ENCODE measurements at regions not wholly inside any gene's neighbourhood (a gene's known extent, or its start where the extent isn't known, plus 50 kb on each side); places are given as distances from the start of the nearest gene placed in this dataset.

- Mint-ChIP-seq H3K27me3 (ENCODE audit: insufficient read depth) (no peaks in the 10 kb centered on the region), H3K4me3 (no peak overlapping the region)
Observed at GRCh38 chr7:86328801-86329433, 314.8 kb upstream of the GRM3 start.

GRCh38 chr7:86326847-86327246, 316.9 kb upstream of the GRM3 start:
- no peaks in the 10 kb centered on the region for H3K27me3 Mint-ChIP-seq (ENCODE audit: insufficient read depth)
- no peak for DNase-seq (ENCODE audit: low spot score)
- peaks cover 4% of the 10 kb centered on the region for H3K9me3 Mint-ChIP-seq
- H3K27ac Mint-ChIP-seq, result no peak overlapping the region
- H3K36me3 Mint-ChIP-seq (ENCODE audit: low read depth), result no peaks in the 10 kb centered on the region
- H3K4me3 Mint-ChIP-seq, result no peak overlapping the region
- intact Hi-C loops (cut with micrococcal nuclease), result no loop called here
- no peaks in the 10 kb centered on the region for H3K4me1 Mint-ChIP-seq (ENCODE audit: low read depth)

More at GRCh38 chr7:86328801-86329433, 314.8 kb upstream of the GRM3 start:
- Mint-ChIP-seq H3K36me3 (ENCODE audit: low read depth) (no peaks in the 10 kb centered on the region), H3K4me1 (ENCODE audit: low read depth) (no peaks in the 10 kb centered on the region), H3K27ac (no peak overlapping the region), H3K9me3 (no peaks in the 10 kb centered on the region)
- intact Hi-C loops (cut with micrococcal nuclease), result no loop called here
- no peak for DNase-seq (ENCODE audit: low spot score)

GRCh38 chr7:86320889-86321288, 322.8 kb upstream of the GRM3 start:
- intact Hi-C loops (cut with micrococcal nuclease), result no loop called here
- Mint-ChIP-seq H3K4me3 (no peak overlapping the region), H3K27ac (no peak overlapping the region), H3K36me3 (ENCODE audit: low read depth) (no peaks in the 10 kb centered on the region), H3K27me3 (ENCODE audit: insufficient read depth) (no peaks in the 10 kb centered on the region), H3K4me1 (ENCODE audit: low read depth) (no peaks in the 10 kb centered on the region), H3K9me3 (peaks cover 4% of the 10 kb centered on the region)
- no peak for DNase-seq (ENCODE audit: low spot score)

GRCh38 chr7:86320341-86320740, 323.4 kb upstream of the GRM3 start:
- Mint-ChIP-seq H3K9me3 (peaks cover 4% of the 10 kb centered on the region), H3K27ac (no peak overlapping the region), H3K4me1 (ENCODE audit: low read depth) (no peaks in the 10 kb centered on the region), H3K36me3 (ENCODE audit: low read depth) (no peaks in the 10 kb centered on the region), H3K4me3 (no peak overlapping the region), H3K27me3 (ENCODE audit: insufficient read depth) (no peaks in the 10 kb centered on the region)
- DNase-seq (ENCODE audit: low spot score), result no peak
- intact Hi-C loops (cut with micrococcal nuclease), result no loop called here

GRCh38 chr7:86313842-86314241, 329.9 kb upstream of the GRM3 start:
- Mint-ChIP-seq H3K4me3 (no peak overlapping the region), H3K4me1 (ENCODE audit: low read depth) (no peaks in the 10 kb centered on the region), H3K27me3 (ENCODE audit: insufficient read depth) (no peaks in the 10 kb centered on the region), H3K36me3 (ENCODE audit: low read depth) (no peaks in the 10 kb centered on the region), H3K27ac (no peak overlapping the region), H3K9me3 (no peaks in the 10 kb centered on the region)
- intact Hi-C loops (cut with micrococcal nuclease), result no loop called here
- DNase-seq (ENCODE audit: low spot score), result no peak

- Mint-ChIP-seq H3K27ac (no peak overlapping the region), H3K4me3 (no peak overlapping the region), H3K27me3 (ENCODE audit: insufficient read depth) (no peaks in the 10 kb centered on the region), H3K9me3 (no peaks in the 10 kb centered on the region), H3K4me1 (ENCODE audit: low read depth) (no peaks in the 10 kb centered on the region), H3K36me3 (ENCODE audit: low read depth) (no peaks in the 10 kb centered on the region)
- no peak for DNase-seq (ENCODE audit: low spot score)
- intact Hi-C loops (cut with micrococcal nuclease), result no loop called here
Observed at GRCh38 chr7:86301301-86301700, 342.4 kb upstream of the GRM3 start.

GRCh38 chr7:86295526-86295925, 348.2 kb upstream of the GRM3 start:
- Mint-ChIP-seq H3K4me1 (ENCODE audit: low read depth) (no peaks in the 10 kb centered on the region), H3K27me3 (ENCODE audit: insufficient read depth) (no peaks in the 10 kb centered on the region), H3K4me3 (no peak overlapping the region), H3K27ac (no peak overlapping the region), H3K36me3 (ENCODE audit: low read depth) (no peaks in the 10 kb centered on the region), H3K9me3 (no peaks in the 10 kb centered on the region)
- no peak for DNase-seq (ENCODE audit: low spot score)
- intact Hi-C loops (cut with micrococcal nuclease), result no loop called here

- peaks cover 4% of the 10 kb centered on the region for H3K9me3 Mint-ChIP-seq
- H3K27me3 Mint-ChIP-seq (ENCODE audit: insufficient read depth), result no peaks in the 10 kb centered on the region
- no peak overlapping the region for H3K27ac Mint-ChIP-seq
- no peak overlapping the region for H3K4me3 Mint-ChIP-seq
- no peak for DNase-seq (ENCODE audit: low spot score)
- no peaks in the 10 kb centered on the region for H3K36me3 Mint-ChIP-seq (ENCODE audit: low read depth)
- intact Hi-C loops (cut with micrococcal nuclease), result no loop called here
- H3K4me1 Mint-ChIP-seq (ENCODE audit: low read depth), result no peaks in the 10 kb centered on the region
Observed at GRCh38 chr7:86282014-86282682, 361.6 kb upstream of the GRM3 start.

- Mint-ChIP-seq H3K4me1 (ENCODE audit: low read depth) (no peaks in the 10 kb centered on the region), H3K4me3 (no peak overlapping the region), H3K27me3 (ENCODE audit: insufficient read depth) (no peaks in the 10 kb centered on the region), H3K36me3 (ENCODE audit: low read depth) (no peaks in the 10 kb centered on the region), H3K9me3 (peaks cover 5% of the 10 kb centered on the region), H3K27ac (no peak overlapping the region)
- intact Hi-C loops (cut with micrococcal nuclease), result no loop called here
- DNase-seq (ENCODE audit: low spot score), result no peak
Observed at GRCh38 chr7:86280150-86280549, 363.6 kb upstream of the GRM3 start.

- no peak for DNase-seq (ENCODE audit: low spot score)
- intact Hi-C loops (cut with micrococcal nuclease), result no loop called here
- no peak overlapping the region for H3K4me3 Mint-ChIP-seq
- H3K36me3 Mint-ChIP-seq (ENCODE audit: low read depth), result no peaks in the 10 kb centered on the region
- H3K4me1 Mint-ChIP-seq (ENCODE audit: low read depth), result no peaks in the 10 kb centered on the region
- no peaks in the 10 kb centered on the region for H3K27me3 Mint-ChIP-seq (ENCODE audit: insufficient read depth)
- no peak overlapping the region for H3K27ac Mint-ChIP-seq
- H3K9me3 Mint-ChIP-seq, result peaks cover 3% of the 10 kb centered on the region
Observed at GRCh38 chr7:86262781-86263180, 380.9 kb upstream of the GRM3 start.

GRCh38 chr7:86257894-86258293, 385.8 kb upstream of the GRM3 start:
- no peak for DNase-seq (ENCODE audit: low spot score)
- Mint-ChIP-seq H3K27ac (no peak overlapping the region), H3K4me3 (no peak overlapping the region), H3K27me3 (ENCODE audit: insufficient read depth) (no peaks in the 10 kb centered on the region), H3K36me3 (ENCODE audit: low read depth) (no peaks in the 10 kb centered on the region), H3K4me1 (ENCODE audit: low read depth) (no peaks in the 10 kb centered on the region), H3K9me3 (peaks cover 9% of the 10 kb centered on the region)
- intact Hi-C loops (cut with micrococcal nuclease), result no loop called here

- H3K4me1 Mint-ChIP-seq (ENCODE audit: low read depth), result no peaks in the 10 kb centered on the region
- no peaks in the 10 kb centered on the region for H3K27me3 Mint-ChIP-seq (ENCODE audit: insufficient read depth)
- H3K27ac Mint-ChIP-seq, result no peak overlapping the region
- H3K4me3 Mint-ChIP-seq, result no peak overlapping the region
- no peaks in the 10 kb centered on the region for H3K36me3 Mint-ChIP-seq (ENCODE audit: low read depth)
- peaks cover 19% of the 10 kb centered on the region for H3K9me3 Mint-ChIP-seq
- no peak for DNase-seq (ENCODE audit: low spot score)
- intact Hi-C loops (cut with micrococcal nuclease), result no loop called here
Observed at GRCh38 chr7:86252406-86252805, 391.3 kb upstream of the GRM3 start.

GRCh38 chr7:86248977-86249376, 394.7 kb upstream of the GRM3 start:
- Mint-ChIP-seq H3K36me3 (ENCODE audit: low read depth) (no peaks in the 10 kb centered on the region), H3K27me3 (ENCODE audit: insufficient read depth) (no peaks in the 10 kb centered on the region), H3K27ac (no peak overlapping the region), H3K9me3 (peaks cover 26% of the 10 kb centered on the region), H3K4me3 (no peak overlapping the region), H3K4me1 (ENCODE audit: low read depth) (no peaks in the 10 kb centered on the region)
- intact Hi-C loops (cut with micrococcal nuclease), result no loop called here
- DNase-seq (ENCODE audit: low spot score), result no peak

GRCh38 chr7:86243171-86243570, 400.5 kb upstream of the GRM3 start:
- Mint-ChIP-seq H3K4me3 (no peak overlapping the region), H3K36me3 (ENCODE audit: low read depth) (no peaks in the 10 kb centered on the region), H3K4me1 (ENCODE audit: low read depth) (no peaks in the 10 kb centered on the region), H3K27me3 (ENCODE audit: insufficient read depth) (no peaks in the 10 kb centered on the region), H3K9me3 (peaks cover 8% of the 10 kb centered on the region), H3K27ac (no peak overlapping the region)
- intact Hi-C loops (cut with micrococcal nuclease), result no loop called here
- DNase-seq (ENCODE audit: low spot score), result no peak
